Stimulated activated memory B cell treated with anti-CD40 and anti-IgM and Interleukin-4, amounts not matched to agents 10 μg/mL and 1 μg/mL and 100 μg/mL, for 72 hours (primary cell): ENCODE measurements at regions not wholly inside any gene's neighbourhood (a gene's known extent, or its start where the extent isn't known, plus 50 kb on each side); places are given as distances from the start of the nearest gene placed in this dataset.

Experiments
- ATAC-seq: fragments of 150-1000 bp; cut with Tn5 transposase; 2 replicates; pipeline ENCODE4 v1.10.0; 2021
- H3K27ac Mint-ChIP-seq: one replicate; pipeline ENCODE4 v1.8.0; 2022; ENCODE audit warnings: mild to moderate bottlenecking, mixed read lengths
- H3K27me3 Mint-ChIP-seq: one replicate; pipeline ENCODE4 v1.8.0; 2022; ENCODE audit warnings: mixed read lengths
- H3K36me3 Mint-ChIP-seq: one replicate; pipeline ENCODE4 v1.8.0; 2022; ENCODE audit warnings: mixed read lengths
- H3K4me1 Mint-ChIP-seq: one replicate; pipeline ENCODE4 v1.8.0; 2022; ENCODE audit warnings: mixed read lengths
- H3K4me3 Mint-ChIP-seq: one replicate; pipeline ENCODE4 v1.8.0; 2022; ENCODE audit warnings: mild to moderate bottlenecking, moderate library complexity, mixed read lengths
- H3K9me3 Mint-ChIP-seq: one replicate; pipeline ENCODE4 v1.8.0; 2022; ENCODE audit warnings: mixed read lengths

DNA sequence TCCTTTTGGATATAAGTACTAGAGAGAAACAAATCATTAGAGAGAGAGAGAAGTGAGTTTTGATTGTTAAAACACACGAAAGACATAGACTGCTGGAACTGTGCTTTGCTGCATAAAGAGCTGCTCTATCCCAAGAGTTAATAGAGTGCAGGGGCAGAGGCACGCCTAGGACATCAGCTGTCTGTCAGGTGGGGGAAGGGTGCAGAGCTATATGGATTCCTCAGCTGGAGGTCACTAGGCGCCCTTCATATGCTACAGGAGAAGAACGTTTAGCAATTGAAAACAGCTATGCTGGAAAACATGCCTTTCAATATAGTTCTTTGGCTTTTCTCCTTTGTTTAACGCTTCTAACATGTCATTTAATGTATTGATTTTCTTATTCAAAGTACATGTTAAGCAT, 169.0 kb upstream of the MCHR2 start:
- ATAC-seq = no peak
- no peak overlapping the region for H3K27ac Mint-ChIP-seq
- H3K4me1 Mint-ChIP-seq = no peaks in the 10 kb centered on the region
- peaks cover 11% of the 10 kb centered on the region for H3K27me3 Mint-ChIP-seq
- no peak overlapping the region for H3K4me3 Mint-ChIP-seq
- H3K9me3 Mint-ChIP-seq = no peaks in the 10 kb centered on the region
- H3K36me3 Mint-ChIP-seq = no peaks in the 10 kb centered on the region

- H3K27ac Mint-ChIP-seq = no peak overlapping the region
- no peaks in the 10 kb centered on the region for H3K9me3 Mint-ChIP-seq
- no peaks in the 10 kb centered on the region for H3K36me3 Mint-ChIP-seq
- H3K4me1 Mint-ChIP-seq = no peaks in the 10 kb centered on the region
- peaks cover 15% of the 10 kb centered on the region for H3K27me3 Mint-ChIP-seq
- ATAC-seq = no peak
- H3K4me3 Mint-ChIP-seq = no peak overlapping the region
These were observed 167.9 kb upstream of the MCHR2 start for GRCh38 chr6:100161782-100162365.

GRCh38 chr6:100160930-100161329, 166.9 kb upstream of the MCHR2 start:
- Mint-ChIP-seq H3K4me3 (no peak overlapping the region), H3K27me3 (peaks cover 24% of the 10 kb centered on the region), H3K4me1 (no peaks in the 10 kb centered on the region), H3K36me3 (no peaks in the 10 kb centered on the region), H3K27ac (no peak overlapping the region), H3K9me3 (no peaks in the 10 kb centered on the region)
- peak; percentile 50 for ATAC-seq

- no peak overlapping the region for H3K27ac Mint-ChIP-seq
These were observed 161.1 kb upstream of the MCHR2 start for GRCh38 chr6:100155141-100155540.

DNA sequence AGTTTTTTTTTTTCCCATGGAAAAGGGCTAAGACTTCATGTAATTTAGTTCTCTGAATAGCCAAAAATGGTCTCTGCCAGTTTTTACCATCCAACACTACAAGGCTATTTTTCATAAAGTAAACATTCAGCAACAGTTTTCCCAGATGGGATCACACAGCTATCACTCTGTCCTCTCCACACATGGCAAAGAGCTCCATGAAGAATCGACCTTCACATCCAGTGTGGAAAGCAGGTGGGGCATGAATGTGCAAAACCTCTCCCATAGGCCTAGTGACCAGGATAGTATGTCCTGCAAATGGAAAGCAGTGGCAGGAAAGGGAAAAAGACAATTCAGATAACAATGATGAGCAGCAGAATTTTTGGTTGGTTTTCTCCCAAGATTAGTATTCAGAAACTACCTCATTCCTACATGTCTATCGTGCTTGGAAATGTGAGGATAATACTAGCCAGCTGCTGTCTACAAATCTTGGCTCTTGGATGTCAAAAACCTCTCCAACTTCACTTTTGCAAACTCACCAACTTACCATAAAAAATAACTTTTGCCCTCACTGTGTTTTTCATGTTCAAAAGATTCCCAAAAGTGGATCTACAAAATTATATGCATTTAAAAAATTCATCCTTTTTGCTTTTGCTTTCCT, 159.7 kb upstream of the MCHR2 start:
- H3K27ac Mint-ChIP-seq = no peak overlapping the region
- no peaks in the 10 kb centered on the region for H3K4me1 Mint-ChIP-seq
- no peaks in the 10 kb centered on the region for H3K9me3 Mint-ChIP-seq
- no peak overlapping the region for H3K4me3 Mint-ChIP-seq
- H3K27me3 Mint-ChIP-seq = peaks cover 17% of the 10 kb centered on the region
- no peak for ATAC-seq
- no peaks in the 10 kb centered on the region for H3K36me3 Mint-ChIP-seq

More at GRCh38 chr6:100155141-100155540, 161.1 kb upstream of the MCHR2 start:
- H3K9me3 Mint-ChIP-seq = no peaks in the 10 kb centered on the region
- H3K36me3 Mint-ChIP-seq = no peaks in the 10 kb centered on the region
- ATAC-seq = no peak
- H3K4me1 Mint-ChIP-seq = no peaks in the 10 kb centered on the region
- peaks cover 23% of the 10 kb centered on the region for H3K27me3 Mint-ChIP-seq
- no peak overlapping the region for H3K4me3 Mint-ChIP-seq

DNA sequence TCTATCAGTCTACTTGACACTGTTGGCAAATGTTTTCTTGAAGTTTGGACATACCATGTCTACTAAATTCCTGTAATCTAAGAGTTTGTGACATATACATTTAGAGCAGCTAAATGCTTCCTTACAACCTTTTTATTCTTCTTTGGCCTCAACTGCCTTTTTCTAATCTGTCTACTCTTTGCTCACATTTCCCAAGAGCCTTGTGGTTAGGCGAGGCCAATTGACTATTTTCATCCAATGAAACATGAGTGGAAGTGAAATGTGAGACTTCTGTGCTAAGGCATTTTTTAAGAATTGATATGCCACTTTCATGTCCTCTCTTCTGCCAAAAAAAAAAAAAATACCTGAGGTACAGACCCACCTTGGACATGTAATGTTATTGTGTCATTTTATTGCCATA, 158.2 kb upstream of the MCHR2 start:
- Mint-ChIP-seq H3K27me3 (peaks cover 16% of the 10 kb centered on the region), H3K4me1 (no peaks in the 10 kb centered on the region), H3K9me3 (no peaks in the 10 kb centered on the region), H3K36me3 (no peaks in the 10 kb centered on the region), H3K4me3 (no peak overlapping the region), H3K27ac (no peak overlapping the region)
- ATAC-seq = no peak

DNA sequence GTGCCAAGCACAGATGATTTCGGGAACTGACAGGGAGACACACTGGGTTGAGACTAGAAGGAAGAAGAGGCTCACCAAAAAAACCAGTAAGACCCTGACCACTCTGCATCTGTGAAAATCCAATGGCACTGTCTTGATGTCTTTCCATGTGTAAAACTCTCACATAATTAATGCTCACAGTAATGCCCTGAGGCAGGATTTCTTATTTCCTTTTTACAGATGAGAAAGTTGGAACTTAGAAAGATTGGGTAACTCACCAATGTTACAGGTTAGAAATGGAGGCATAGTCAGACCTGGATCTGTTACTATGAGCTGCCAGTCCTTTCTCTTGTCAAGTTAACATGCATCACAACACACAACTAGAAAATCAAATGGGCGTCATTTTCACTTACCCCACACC, 151.0 kb upstream of the MCHR2 start:
- no peak for ATAC-seq
- H3K27me3 Mint-ChIP-seq = no peaks in the 10 kb centered on the region
- H3K27ac Mint-ChIP-seq = no peak overlapping the region
- no peaks in the 10 kb centered on the region for H3K36me3 Mint-ChIP-seq
- no peaks in the 10 kb centered on the region for H3K4me1 Mint-ChIP-seq
- H3K4me3 Mint-ChIP-seq = no peak overlapping the region
- H3K9me3 Mint-ChIP-seq = no peaks in the 10 kb centered on the region

DNA sequence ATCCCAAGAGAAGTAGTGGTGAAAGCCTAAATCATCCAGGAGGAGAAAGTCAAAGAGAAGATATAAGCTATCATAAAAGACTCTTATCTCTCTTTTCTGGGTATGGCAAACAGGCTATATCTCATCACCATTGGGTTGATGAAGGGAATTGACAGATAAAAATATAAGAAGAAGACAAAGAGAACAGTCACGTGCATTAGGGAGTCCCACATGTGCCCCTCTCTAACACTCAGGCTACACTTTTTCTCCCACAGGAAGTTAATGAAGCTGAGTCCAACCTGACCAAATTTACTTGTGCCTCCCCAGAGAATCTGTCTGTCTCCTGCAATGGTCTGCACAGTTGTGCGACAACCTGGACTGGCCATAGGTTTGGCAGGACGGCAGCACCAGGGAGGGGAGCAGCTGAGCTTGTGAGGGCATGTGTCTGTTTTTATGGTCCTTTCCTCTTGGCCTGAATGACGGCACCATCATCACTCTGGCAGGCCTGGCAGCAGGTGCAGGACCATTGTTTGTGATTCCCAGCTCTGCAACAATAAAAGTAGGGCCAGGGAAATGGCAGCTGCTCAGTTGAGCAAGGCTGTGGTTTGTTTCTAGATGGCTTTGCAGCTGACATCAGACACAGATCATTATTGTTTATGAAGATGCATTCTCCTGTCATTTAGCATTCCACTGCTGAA, 144.5 kb upstream of the MCHR2 start:
- Mint-ChIP-seq H3K9me3 (no peaks in the 10 kb centered on the region), H3K27me3 (no peaks in the 10 kb centered on the region), H3K36me3 (no peaks in the 10 kb centered on the region), H3K27ac (no peak overlapping the region), H3K4me1 (no peaks in the 10 kb centered on the region), H3K4me3 (no peak overlapping the region)
- ATAC-seq = peak; percentile 13

DNA sequence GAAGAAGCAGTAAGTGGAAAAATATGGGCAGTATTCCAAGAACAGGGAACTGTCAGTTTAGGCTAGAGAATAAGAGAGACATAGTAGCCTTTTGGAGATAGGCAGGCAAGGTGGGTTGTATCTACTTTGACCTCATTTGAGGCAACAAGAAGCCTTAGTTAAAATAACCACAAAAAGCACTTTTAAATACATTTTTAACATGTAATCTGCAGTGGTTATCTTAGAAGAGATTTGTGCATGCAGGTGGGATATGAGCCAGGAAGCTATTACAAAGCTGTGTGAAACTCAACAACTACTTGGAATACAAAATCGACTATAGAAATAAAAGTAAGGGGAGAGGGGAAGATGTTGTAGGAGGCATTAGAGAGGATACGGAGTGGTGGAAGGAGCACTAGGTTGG, 143.7 kb upstream of the MCHR2 start:
- Mint-ChIP-seq H3K4me1 (no peaks in the 10 kb centered on the region), H3K9me3 (no peaks in the 10 kb centered on the region)

GRCh38 chr6:100136590-100136989, 142.6 kb upstream of the MCHR2 start:
- ATAC-seq = no peak

More for the DNA sequence above, 143.7 kb upstream of the MCHR2 start:
- no peak overlapping the region for H3K4me3 Mint-ChIP-seq
- no peak for ATAC-seq
- H3K27me3 Mint-ChIP-seq = no peaks in the 10 kb centered on the region
- H3K27ac Mint-ChIP-seq = no peak overlapping the region
- H3K36me3 Mint-ChIP-seq = no peaks in the 10 kb centered on the region

GRCh38 chr6:100135977-100136376, 142.0 kb upstream of the MCHR2 start:
- Mint-ChIP-seq H3K27me3 (no peaks in the 10 kb centered on the region), H3K27ac (no peak overlapping the region), H3K36me3 (no peaks in the 10 kb centered on the region), H3K4me1 (no peaks in the 10 kb centered on the region), H3K9me3 (peaks cover 7% of the 10 kb centered on the region), H3K4me3 (no peak overlapping the region)
- ATAC-seq = no peak

More at GRCh38 chr6:100136590-100136989, 142.6 kb upstream of the MCHR2 start:
- Mint-ChIP-seq H3K27ac (no peak overlapping the region), H3K27me3 (no peaks in the 10 kb centered on the region), H3K36me3 (no peaks in the 10 kb centered on the region), H3K9me3 (peaks cover 2% of the 10 kb centered on the region), H3K4me3 (no peak overlapping the region), H3K4me1 (no peaks in the 10 kb centered on the region)

GRCh38 chr6:100134703-100135102, 140.7 kb upstream of the MCHR2 start:
- H3K4me3 Mint-ChIP-seq = no peak overlapping the region
- no peaks in the 10 kb centered on the region for H3K36me3 Mint-ChIP-seq
- H3K27ac Mint-ChIP-seq = no peak overlapping the region
- no peaks in the 10 kb centered on the region for H3K4me1 Mint-ChIP-seq
- ATAC-seq = no peak
- no peaks in the 10 kb centered on the region for H3K27me3 Mint-ChIP-seq
- H3K9me3 Mint-ChIP-seq = peaks cover 12% of the 10 kb centered on the region

DNA sequence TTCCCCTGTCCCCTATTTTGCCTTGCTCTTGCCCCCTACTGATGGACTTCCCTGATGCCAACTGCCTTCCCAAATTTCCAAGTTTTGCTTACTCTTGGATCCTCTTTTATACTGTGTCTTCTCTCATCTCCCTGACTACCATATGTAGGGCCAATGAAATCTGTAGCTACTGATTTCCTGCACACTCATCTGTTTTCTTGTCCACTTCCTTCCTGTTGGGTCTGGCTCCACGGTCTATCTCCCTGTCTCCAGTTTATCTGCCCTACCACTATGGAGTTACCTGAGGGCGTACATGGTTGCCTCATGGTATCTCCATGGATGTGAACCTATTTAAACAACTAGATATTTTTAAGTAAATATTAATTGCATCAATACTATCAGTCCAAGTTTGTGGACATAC, 140.3 kb upstream of the MCHR2 start:
- ATAC-seq = no peak

GRCh38 chr6:100132005-100132404, 138.0 kb upstream of the MCHR2 start:
- Mint-ChIP-seq H3K27me3 (no peaks in the 10 kb centered on the region), H3K4me1 (no peaks in the 10 kb centered on the region), H3K4me3 (no peak overlapping the region), H3K36me3 (no peaks in the 10 kb centered on the region), H3K9me3 (peaks cover 13% of the 10 kb centered on the region), H3K27ac (no peak overlapping the region)
- ATAC-seq = no peak

More for the DNA sequence above, 140.3 kb upstream of the MCHR2 start:
- H3K36me3 Mint-ChIP-seq = no peaks in the 10 kb centered on the region
- no peak overlapping the region for H3K27ac Mint-ChIP-seq
- no peaks in the 10 kb centered on the region for H3K4me1 Mint-ChIP-seq
- H3K9me3 Mint-ChIP-seq = peaks cover 13% of the 10 kb centered on the region
- H3K4me3 Mint-ChIP-seq = no peak overlapping the region
- H3K27me3 Mint-ChIP-seq = no peaks in the 10 kb centered on the region

DNA sequence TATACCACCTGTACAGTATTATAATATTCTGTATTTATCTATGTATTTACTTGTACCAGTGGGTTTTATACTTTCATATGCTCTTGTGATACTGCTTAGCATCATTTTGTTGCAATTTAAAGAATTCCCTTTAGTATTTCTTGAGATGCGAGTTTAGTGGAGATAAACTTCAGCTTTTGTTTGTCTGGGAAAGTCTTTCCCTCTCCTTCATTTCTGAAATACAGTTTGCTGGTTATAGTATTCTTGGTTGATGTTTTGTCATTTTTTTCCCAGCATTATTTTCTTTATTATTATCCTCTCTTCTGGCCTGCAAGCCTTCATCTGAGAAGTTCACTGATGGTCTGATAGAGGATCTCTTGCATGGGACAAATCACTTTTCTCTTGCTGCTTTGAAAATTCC, 136.6 kb upstream of the MCHR2 start:
- no peak for ATAC-seq
- H3K4me1 Mint-ChIP-seq = no peaks in the 10 kb centered on the region
- no peak overlapping the region for H3K4me3 Mint-ChIP-seq
- H3K36me3 Mint-ChIP-seq = no peaks in the 10 kb centered on the region
- no peak overlapping the region for H3K27ac Mint-ChIP-seq
- H3K27me3 Mint-ChIP-seq = no peaks in the 10 kb centered on the region
- H3K9me3 Mint-ChIP-seq = peaks cover 13% of the 10 kb centered on the region
